Activated gamma-delta T cell treated with Interleukin-2 at 50 U/mL for 16 hours (primary cell): ENCODE measurements at regions not wholly inside any gene's neighbourhood (a gene's known extent, or its start where the extent isn't known, plus 50 kb on each side); places are given as distances from the start of the nearest gene placed in this dataset.
"Not testable (repeated sequence)": the region's sequence is repeated elsewhere in the genome, so short reads cannot be mapped to it uniquely, and the experiment has no call there.

ENCODE experiments used
- DNase-seq: peaks from one replicate; pipeline ENCODE4 v3.0.0-alpha.2; 2020

- DNase-seq = no peak
These were observed 446.0 kb downstream of the PTPRU start for GRCh38 chr1:29682171-29682918.

DNA sequence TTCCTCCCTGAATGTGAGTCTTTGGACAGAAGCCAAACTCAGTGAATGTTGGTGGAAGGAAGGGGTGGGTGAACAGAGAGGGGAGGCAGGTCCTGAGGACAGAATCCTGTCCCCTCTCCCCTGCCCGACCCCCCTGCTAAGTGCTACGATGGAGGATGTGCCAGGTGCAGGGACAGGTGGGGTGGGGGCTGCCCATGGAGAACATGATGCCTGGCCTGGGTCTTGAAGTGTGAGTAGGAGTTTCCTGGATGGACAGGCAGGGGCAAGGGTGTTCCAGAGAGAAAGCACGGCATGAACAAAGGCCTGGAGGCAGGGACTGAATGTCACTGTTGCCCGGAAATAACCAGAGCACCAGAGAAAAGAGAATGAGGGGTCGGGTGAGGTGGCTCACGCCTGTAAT lies 445.1 kb downstream of the PTPRU start:
- DNase-seq = not testable (repeated sequence)

- DNase-seq = no peak
These were observed 443.7 kb downstream of the PTPRU start for GRCh38 chr1:29679828-29680558.

DNA sequence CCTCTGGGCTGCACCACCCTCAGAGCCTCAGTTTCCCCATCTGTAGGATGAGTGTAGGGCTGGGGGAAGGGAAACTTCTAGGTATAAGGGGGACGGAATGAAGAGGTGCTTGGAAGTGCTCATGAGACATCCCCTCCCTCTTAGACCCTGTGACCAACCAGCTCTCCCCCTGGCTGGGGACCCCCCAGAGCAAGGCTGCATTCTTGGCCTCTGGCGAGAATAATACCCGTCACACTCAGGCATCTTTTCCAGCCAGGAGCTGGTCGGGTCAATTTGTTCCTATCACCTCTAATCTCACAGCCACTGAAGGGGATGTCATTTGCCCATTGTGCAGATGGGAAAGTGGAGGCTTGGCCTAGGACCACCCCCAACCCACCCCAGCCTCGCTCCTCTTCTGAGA lies 443.0 kb downstream of the PTPRU start:
- DNase-seq = no peak

DNA sequence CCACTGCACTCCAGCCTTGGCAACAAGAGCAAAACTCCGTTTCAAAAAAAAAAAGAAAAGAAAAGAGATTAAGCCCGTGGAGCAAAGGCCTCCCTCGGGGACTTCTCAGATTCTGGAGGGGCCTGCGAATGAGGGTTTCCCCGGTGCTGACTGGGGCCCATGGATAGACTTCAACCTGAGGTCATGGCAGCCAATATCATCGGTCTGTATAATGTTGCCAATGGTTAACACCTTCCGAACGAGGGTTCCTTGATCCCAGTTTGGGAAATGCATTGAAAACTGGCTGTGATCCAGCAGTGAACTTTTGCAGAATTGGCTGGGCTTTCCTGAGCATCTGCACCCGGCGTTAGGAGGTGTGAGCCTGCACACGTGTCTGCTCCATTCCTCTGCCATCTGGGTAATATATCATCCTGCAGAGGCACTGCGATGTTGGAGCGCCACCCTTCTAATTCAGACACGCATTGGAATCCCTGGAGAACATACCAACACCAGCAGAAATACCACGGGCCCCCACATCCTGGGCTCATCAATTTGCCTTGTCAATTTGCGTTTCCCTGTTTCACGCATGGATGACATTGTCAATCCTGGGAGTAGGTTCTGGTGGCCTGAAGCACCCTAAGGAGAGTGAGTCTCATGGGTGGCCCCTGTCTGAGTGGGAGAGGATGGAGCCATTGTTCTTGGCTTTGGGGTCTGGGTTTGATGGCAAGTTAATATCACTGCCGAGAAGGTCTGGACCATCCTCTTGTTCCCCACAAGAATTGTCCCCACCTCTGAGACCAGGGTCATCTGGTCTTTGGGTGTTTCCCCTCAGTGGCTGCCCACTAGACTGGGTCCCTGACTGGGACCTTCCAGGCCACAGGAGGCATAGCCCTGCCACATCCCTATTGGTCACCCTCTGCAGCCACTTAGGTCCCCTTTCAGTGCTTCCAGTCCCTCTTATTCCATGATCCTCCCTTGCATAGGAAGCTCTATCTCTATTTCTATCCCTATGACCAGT lies 441.0 kb downstream of the PTPRU start:
- DNase-seq = no peak

DNA sequence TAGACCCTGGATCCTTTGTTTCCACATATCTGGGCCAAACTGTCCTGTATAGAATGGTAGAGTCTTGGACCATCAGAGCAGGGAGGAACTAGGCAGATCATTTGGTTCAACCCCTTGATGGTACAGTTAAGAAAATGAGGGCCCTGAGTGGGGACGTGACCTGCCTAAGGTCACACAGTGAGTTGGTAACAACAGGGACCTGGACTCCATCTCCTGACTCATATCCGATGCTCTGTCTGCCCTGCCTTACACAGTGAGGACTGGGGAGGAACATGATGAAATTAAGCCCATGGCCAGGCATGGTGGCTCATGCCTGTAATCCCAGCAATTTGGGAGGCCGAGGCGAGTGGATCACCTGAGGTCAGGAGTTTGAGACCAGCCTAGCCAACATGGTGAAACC lies 440.2 kb downstream of the PTPRU start:
- DNase-seq = no peak

DNA sequence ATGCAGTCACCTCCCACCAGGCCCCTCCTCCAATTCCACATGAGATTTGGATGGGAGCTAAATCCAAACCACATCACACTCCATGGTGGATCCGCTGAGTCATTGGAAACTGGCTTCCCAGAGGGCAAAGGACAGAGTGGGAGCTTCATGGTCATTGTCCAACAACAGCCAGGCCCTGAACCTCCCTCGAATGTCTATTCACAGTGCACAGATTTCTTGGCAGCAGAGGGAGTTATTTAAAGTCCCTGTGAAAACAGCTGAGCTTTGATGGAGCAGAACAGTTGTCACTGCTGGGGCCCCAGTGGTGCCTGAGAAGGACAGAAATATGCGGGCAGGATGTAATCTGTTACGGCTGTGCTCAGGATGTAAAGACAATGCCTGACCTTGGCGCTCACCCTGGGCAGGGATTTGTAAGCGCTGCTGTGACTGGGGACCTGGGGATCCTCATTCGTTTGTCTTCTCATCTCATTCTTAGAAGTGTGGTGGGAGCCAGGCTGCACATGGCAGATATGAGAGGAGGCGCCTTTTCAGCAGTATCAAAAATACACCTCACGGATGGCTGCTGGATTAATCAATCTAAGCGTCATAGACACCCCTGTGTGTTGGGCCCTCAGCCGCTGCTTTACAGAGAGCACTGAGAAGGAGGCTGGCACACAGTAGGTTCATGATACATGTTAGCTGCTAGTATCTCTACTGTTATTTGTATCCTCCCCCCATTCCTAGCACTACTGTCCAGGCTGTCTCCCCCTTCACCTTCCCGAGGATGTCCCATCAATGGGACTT lies 439.4 kb downstream of the PTPRU start:
- no peak for DNase-seq

DNA sequence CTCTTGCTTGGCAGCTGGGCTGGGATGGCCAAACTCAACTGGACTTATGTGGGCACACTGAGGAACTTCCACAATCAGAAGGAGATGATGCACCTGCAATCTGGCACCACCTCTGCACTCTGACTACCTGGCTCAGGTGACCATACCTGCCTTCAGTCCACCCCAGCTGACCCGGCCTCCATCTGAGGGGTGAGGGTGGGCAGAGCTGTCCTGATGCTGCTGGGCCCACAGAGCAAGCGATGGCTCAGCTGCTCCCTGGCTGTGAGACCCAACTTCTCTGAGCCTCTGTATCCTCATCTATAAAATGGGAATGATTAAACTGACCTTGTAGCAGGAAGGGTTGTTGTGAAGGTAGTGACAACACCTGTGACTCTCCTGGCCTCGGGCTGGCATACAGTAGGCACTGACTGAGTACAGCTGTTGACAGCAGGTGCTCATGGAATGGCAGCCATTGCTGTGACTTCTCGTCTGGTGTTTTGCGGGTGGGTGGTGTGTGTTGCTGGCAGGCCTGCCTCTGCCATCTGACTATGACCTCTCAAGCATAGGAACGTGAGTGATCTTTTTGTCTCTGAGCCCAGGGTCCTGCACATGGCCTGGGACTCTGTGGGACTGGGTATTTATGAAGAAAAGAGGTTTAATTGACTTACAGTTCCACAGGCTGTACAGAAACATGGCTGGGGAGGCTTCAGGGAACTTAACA lies 438.5 kb downstream of the PTPRU start:
- no peak for DNase-seq

DNA sequence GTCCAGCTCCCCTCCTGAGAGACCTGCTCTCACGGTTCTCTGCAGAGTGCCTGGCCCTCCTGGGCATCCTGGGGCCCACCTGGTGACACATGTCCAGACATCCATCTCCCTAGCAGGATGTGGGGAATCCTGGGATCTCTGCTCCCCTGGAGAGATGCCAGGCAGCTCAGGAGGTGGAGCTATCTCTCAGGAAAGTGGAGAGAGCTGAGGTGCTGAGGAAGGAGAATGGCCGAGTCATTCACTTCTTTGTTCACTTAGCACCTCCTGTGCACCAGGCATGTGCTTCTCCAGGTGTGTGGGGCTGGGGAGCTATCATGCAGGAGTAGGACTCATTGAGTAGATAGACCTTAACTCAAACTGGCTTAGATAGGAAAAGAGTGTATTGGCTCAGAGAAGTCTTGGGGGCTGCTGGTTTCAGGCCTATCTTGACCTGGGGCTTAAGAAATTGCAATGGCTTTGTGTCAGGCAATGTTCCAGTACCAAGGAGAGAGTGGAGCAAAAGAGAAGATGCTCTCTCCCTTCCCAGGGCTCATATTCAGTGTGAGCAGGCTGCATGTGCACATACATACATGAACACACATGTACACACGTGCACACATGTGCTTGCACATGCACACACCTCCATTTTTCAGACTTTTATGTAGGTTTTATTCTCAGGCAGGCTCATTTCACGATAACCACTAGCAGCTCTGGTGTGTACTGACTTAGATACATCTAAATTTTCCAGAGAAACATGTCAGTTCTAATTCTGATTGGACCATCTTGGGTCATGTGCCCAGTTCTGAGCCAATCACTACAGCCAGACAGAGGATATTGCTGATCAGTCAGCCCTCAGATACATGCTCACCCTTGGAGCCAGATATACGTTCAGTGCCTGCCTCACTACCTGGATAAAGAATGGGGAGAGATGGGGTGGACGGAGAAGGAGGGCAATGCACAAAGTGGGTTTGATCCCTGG lies 437.6 kb downstream of the PTPRU start:
- DNase-seq = no peak

GRCh38 chr1:29673228-29673500 lies 436.8 kb downstream of the PTPRU start:
- DNase-seq = no peak

DNA sequence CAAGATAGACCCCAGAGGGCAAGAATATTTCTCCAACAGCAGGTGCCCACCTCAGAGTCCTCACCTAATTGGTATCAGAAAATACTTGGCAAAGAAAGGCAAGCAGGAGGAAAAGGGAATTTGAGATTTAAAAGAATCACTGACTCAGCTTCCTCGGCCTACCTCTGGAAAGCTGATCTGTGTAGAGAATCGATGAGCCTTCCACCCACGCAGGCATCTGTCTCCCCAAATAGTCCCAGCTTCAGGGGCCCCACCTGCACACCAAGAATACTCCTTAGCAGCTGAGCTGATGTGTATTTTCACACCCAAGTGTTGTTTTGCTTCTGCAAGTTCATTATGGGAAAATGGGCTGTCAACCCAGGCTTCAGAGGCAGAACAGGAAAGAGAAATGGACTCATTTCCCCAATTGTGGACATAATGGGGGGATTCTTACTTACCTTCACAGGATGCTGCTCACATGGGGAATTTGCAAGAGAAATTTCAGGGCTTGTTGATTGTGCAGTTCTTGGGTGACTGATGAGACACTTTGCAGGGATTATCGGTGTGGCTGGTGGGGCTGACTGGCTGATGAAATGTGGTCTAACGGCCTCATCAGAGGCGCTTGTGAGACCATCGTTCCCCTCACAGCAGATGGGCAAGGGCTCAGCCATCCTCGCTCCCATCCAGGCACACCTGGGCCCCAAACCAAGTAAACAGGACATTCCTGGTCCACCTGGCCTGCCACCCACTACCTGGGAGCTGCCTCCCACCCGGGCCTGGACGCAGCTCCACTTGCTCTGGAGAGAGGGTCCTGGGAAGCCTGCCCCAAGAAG lies 436.3 kb downstream of the PTPRU start:
- no peak for DNase-seq

DNA sequence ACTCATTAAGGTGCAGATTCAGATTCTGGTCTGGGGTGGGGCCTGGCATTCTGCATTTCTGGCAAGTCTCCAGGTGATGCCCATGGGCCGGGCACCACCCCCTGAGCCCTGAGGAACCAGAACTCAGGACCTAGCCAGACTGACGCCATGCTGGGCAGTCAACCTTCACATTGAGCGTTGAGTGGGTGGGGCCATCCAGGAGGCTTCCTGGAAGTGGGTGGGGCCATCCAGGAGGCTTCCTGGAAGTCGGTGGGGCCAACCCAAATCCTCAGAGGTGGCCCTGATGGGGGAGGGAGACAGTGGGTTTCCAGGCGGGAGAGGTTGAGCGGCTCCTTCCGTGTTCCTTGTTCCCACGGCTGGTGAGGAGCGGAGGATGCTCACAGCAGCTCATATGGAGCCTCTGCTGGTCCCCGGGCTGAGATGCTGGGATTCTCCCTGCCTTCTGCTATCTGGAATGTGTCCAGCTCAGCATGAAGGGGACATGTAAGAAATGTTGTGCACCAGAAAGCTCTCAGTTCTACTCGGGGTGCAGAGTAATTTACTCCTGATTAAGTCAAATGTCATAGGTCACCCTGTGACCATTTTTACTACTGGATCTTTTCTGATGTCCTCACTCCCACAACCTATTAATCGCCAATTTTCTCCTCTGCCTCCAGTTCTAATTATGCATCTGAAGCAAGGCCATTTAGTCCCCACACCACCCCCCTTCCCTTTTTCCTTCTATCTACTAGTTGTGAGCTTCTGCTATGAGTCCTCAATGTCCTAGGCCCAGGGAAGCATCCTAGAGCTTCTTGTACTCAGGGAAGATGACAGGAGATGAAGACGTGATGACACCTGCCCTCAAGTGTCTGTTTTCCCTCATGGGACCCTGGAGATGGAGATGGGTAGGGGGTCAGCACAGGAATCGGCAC lies 435.4 kb downstream of the PTPRU start:
- DNase-seq = no peak

DNA sequence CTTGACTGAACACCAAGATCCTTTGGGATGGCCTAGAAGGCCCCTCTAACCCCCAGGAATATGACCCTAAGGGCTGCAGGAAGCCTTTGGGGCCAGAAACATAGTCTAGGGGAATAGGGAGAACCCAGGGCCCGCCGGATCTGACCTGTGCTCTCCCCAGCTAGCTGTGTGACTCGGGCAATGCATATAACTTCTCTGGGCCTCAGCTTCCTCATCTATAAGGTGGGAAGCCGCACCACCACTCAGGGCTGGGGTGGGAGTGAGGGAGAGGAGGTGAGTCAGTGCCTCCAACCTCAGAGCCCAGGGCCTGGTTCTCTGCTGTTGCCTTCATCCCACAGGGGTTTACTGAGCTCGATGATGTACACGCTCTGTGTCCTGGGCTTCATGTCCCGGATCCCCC lies 434.4 kb downstream of the PTPRU start:
- DNase-seq = no peak

DNA sequence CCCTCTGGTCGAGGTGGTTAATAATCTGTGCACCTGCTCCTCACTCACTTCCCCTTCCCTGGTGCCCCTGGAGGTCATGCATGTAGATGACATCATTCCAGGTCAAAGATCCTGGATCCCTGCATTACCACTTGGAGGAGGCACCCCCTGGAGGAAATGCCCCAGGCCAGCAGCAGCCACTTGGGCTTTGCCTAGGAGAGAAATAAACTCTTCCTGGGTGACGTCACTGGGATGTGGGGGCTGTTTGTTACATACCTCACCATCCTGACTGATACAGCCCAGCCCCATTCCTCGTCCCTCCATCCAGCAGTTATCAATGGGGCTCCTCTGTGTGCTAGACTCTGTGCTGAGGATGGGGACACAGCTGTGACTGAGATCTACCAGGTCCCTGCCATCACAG lies 433.6 kb downstream of the PTPRU start:
- no peak for DNase-seq

DNA sequence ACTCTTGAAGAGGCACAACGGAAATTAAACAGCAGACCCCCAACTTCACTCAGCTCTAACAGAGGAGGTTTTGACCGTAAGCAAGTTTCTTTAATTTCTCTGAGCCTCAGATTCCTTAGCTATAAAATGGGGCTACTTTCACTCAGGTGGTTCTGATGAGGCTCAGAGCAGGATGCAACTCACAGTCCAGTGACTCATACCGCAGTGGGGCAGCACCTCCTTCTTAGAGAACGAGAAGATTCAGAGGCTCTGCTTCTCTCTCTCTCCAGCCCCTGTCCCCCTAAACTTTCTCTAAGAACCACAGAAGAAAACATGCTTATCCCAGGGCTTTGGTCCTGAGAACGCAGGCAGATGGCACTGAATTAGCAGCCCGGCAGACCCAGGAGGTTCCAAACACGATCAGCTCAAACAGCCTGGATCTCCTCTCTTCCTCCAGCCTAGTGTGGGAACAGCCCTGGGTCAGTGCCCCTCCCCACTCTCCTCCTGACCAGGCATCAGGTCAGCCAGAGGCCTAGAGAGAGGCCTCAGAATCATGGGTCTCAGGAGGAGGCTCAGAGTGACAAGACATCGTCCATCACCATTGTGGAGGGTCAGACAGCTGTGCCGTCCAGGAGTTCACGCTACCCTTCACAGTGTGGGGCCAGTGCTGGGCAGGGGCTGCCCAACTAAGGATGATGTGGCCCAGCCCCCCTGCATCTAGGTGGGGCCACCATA lies 433.0 kb downstream of the PTPRU start:
- no peak for DNase-seq

DNA sequence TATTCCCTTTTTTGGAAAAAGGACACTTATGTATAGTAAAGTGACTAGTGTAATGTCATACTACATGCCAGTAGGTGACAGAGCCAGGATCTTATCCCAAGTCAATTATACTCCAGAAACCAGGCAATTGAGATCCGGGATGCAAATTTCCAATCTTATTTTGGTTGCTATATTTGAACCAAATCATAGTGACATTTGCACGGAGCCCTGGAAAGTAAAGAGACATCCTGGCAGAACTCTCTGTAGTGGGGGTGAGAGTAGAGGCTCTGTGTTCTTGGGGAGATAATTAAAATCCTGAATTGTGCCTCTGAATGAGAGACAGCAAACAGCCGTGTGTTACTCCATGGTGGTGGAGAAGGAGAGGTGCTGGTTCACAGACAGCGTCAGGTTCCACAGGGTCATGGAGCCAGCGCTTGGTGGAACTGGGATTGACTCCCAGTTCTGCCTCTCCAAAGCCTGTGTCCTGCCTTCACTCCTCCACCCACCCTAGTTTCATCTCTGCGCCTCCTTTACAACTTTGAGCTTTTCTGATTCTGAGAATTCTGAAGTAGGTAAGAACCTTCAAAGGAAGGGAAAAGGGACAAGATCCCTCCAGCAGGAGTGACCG lies 432.3 kb downstream of the PTPRU start:
- no peak for DNase-seq

DNA sequence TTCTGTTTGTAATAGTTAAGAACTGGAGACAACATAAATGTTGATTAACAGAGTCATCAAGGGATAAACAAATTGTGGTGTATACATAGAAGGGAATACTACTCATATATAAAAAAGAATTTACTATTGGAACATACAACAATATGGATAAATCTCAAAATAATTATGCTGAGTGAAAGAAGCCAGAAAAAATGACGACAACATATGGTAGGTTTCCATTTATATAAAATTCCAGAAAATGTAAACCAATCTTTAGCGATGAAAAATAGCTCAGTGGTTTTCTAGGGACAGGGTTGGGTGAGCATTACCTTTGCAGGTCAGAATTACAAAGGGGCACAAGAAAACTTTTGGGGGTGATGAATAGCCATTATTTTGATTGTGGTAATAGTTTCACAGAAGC lies 431.6 kb downstream of the PTPRU start:
- DNase-seq = no peak

- DNase-seq = no peak
These were observed 428.4 kb downstream of the PTPRU start for GRCh38 chr1:29664711-29665110.
